NCI-H524 (cell line): ENCODE measurements at regions not wholly inside any gene's neighbourhood (a gene's known extent, or its start where the extent isn't known, plus 50 kb on each side); places are given as distances from the start of the nearest gene placed in this dataset.
"Not testable (repeated sequence)": the region's sequence is repeated elsewhere in the genome, so short reads cannot be mapped to it uniquely, and the experiment has no call there.

Experiments
- DNase-seq, 2 experiments: peaks; one replicate each; lab custom pipeline; 2025; lab: John Stamatoyannopoulos, UW

DNA sequence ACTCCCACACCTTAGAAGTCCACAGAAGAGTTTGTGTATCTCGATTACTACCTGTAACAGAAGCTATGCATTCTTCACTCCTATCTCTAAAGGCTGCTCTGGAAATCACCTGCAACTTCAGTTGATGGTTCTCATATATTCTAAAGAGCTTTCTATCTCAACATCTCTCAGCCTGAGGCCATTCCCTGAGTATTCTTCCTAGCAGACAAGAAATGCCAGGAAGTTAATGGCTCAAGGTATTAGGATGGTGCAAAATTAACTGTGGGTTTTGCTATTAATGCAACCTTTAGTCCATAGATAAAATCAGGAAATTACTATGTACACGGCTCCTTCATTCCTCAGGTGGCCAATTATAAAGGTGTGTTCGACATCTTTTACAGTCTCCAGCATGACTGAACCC lies 290.1 kb downstream of the ZNF716 start:
- DNase-seq, result not testable (repeated sequence)

DNA sequence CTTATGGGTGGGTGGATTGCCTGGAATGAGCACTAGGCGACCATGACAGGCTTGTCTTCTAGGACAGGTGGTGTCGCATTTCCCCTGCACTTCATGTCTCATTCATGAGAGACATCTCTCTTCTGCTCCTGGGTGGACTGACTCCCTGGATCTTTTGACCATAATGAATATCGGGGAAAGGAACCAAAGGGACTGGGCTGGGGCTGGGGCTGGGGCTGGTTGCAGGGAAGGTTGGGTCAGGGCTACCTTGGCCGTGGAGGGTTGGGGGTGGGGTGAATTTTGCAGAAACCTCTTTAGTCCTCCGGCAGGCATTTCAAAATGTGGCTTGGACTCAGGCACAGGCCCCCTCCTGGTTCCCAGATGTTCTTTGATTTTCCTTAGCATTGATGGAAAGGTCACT lies 319.2 kb downstream of the ZNF716 start:
- no peak for DNase-seq

DNA sequence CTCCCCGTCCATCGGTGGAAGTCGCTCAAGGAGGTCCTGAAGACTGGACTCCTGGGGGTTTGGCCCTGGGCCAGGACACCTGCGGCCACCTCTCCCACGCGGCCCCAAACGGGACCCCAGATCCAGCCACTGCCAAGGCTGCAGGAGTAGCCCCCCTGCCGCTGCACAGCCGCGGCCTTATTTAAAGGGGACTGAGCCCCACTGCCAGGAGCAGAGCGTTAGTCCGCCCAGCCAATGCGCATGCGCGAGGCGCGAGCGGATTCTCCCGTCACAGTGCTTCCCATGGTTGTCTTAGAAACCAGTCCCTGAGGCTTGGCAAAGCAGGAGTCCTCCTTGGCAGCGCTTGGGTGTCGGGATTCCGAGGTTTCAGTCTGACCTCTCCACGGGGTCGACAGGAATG lies 320.0 kb downstream of the ZNF716 start:
- DNase-seq, result peak; percentile 6 to 72

- no peak for DNase-seq
Measured at GRCh38 chr7:57772126-57772924, 322.3 kb downstream of the ZNF716 start.

DNA sequence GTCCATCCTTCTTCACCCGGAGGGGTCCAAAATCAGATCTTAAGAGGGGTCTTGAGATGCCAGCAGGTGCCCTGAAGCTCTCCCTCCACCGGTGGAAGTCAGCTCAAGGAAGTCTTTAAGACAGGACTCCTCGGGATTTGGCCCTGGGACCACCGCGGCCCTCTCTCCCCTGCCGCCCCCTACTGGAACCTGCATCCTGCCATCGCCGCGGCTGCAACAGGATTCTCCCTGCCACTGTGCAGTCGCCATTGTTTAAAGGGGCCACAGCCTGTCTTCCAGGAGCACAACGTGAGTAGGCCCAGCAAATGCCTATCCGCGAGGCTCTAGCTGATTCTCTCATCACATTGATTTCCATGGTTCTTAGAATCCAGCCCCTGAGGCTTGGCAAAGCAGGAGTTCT lies 324.3 kb downstream of the ZNF716 start:
- no peak for DNase-seq

- DNase-seq, result no peak
Measured at GRCh38 chr7:57775396-57776088, 325.6 kb downstream of the ZNF716 start.

- not testable (repeated sequence) for DNase-seq
Measured at GRCh38 chr7:57776136-57776856, 326.3 kb downstream of the ZNF716 start.

DNA sequence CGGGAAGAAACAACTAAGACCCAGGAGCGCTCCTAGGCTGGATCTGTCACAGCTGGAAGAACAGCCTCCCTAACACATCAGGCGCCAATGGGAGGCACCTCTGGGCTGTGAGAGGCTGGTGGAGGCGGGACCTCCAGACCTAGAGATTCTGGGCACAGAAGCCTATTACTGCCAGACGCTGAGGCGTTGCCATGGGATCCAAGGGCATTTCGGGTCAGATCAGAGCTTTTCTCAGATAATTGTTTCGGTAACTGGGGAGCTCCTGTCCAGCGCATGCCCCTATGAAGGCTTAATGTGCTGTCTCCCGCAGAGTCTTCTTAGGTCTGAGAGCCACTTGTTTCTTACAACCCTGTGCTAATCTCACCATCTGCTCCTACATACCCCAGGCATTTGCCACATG lies 339.2 kb downstream of the ZNF716 start:
- peak; percentile 83 to 92 for DNase-seq

- DNase-seq, result no peak
Measured at GRCh38 chr7:57819491-57819981, 369.6 kb downstream of the ZNF716 start.

DNA sequence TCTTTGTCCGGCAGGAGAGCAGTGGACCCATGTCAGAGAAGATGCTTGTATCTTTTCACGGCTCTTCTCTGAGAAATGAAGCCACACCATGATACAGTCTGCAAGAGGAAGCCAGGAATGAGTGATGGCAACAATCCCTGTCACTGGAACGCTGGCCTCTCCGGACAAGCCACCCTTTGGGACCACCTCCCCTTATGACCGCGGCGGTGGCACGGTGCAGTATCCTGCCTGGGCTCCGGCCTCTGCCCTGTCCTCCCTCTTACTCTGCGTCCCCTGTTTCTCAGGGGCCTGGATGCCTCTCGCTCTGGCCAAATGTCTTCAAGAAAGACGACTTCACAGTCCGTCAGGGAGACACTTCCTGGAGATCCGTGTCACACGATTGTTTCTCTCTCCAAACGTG lies 370.5 kb downstream of the ZNF716 start:
- DNase-seq, result no peak

- DNase-seq, result no peak
Measured at GRCh38 chr7:57821438-57822382, 371.7 kb downstream of the ZNF716 start.

DNA sequence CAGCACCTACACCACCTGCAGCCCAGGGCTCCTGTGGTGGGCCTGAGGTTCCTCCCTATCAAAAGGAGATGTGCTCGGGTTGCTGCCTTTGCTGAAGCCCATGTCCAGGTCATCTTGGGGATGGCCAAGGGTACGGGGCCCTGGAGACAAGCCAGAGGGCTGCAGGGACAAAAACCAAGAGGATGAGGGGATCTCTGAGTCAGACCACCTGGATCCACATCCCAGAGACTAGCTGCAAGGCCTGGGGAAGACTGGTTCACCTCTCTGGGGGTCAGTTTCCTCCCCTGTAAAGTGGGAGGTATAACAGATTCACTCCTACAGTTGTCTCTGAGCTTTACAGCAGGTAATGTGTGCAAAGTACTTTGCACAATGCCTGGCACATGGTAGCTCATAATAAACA lies 376.6 kb downstream of the ZNF716 start:
- not testable (repeated sequence) for DNase-seq

GRCh38 chr7:57835161-57835560 lies 385.2 kb downstream of the ZNF716 start:
- not testable (repeated sequence) for DNase-seq

- DNase-seq, result not testable (repeated sequence)
Measured at GRCh38 chr7:57839152-57839551, 389.2 kb downstream of the ZNF716 start.

GRCh38 chr7:57867884-57868701 lies 418.1 kb downstream of the ZNF716 start:
- peak; percentile 10 to 66 for DNase-seq

GRCh38 chr7:57868771-57869483 lies 418.9 kb downstream of the ZNF716 start:
- DNase-seq, result peak in 1 of 2 experiments; percentile 37
